Neural crest cell (in vitro differentiated cells): ENCODE measurements at regions not wholly inside any gene's neighbourhood (a gene's known extent, or its start where the extent isn't known, plus 50 kb on each side); places are given as distances from the start of the nearest gene placed in this dataset.

Source experiments
- DNase-seq: peaks from one replicate; pipeline ENCODE4 v3.0.0; 2021; ENCODE audit warnings: low read depth, mixed read lengths, low spot score
- H3K27ac Mint-ChIP-seq: one replicate; pipeline ENCODE4 v1.8.0; 2021; ENCODE audit warnings: mild to moderate bottlenecking, mixed read lengths; ENCODE audit not compliant: unreplicated experiment
- H3K27me3 Mint-ChIP-seq: 2 replicates; pipeline ENCODE4 v1.8.0; 2021; ENCODE audit warnings: low read depth, mild to moderate bottlenecking, mixed read lengths
- H3K36me3 Mint-ChIP-seq: 2 replicates; pipeline ENCODE4 v1.8.0; 2021; ENCODE audit warnings: low read depth, mild to moderate bottlenecking, mixed read lengths
- H3K4me1 Mint-ChIP-seq: 2 replicates; pipeline ENCODE4 v1.8.0; 2021; ENCODE audit warnings: mixed read lengths
- H3K4me3 Mint-ChIP-seq: one replicate; pipeline ENCODE4 v1.8.0; 2021; ENCODE audit warnings: mild to moderate bottlenecking, mixed read lengths
- H3K9me3 Mint-ChIP-seq: 2 replicates; pipeline ENCODE4 v1.8.0; 2021; ENCODE audit warnings: mixed read lengths
- TF ChIP-seq, protein P1 (sequence below): fragments of 200-600 bp; sonication (generic); conservative IDR thresholded peaks from 2 replicates; pipeline ENCODE4 v1.5.0; 2021; ENCODE audit warnings: antibody characterized with exemption, mild to moderate bottlenecking

GRCh38 chr10:78714225-78714624, 354.5 kb upstream of the ZMIZ1 start:
- Mint-ChIP-seq H3K9me3 (no peaks in the 10 kb centered on the region), H3K36me3 (no peaks in the 10 kb centered on the region), H3K4me1 (peaks cover 15% of the 10 kb centered on the region), H3K4me3 (no peak overlapping the region), H3K27me3 (no peaks in the 10 kb centered on the region), H3K27ac (no peak overlapping the region)
- no peak for DNase-seq
- TF ChIP-seq, protein P1, sequence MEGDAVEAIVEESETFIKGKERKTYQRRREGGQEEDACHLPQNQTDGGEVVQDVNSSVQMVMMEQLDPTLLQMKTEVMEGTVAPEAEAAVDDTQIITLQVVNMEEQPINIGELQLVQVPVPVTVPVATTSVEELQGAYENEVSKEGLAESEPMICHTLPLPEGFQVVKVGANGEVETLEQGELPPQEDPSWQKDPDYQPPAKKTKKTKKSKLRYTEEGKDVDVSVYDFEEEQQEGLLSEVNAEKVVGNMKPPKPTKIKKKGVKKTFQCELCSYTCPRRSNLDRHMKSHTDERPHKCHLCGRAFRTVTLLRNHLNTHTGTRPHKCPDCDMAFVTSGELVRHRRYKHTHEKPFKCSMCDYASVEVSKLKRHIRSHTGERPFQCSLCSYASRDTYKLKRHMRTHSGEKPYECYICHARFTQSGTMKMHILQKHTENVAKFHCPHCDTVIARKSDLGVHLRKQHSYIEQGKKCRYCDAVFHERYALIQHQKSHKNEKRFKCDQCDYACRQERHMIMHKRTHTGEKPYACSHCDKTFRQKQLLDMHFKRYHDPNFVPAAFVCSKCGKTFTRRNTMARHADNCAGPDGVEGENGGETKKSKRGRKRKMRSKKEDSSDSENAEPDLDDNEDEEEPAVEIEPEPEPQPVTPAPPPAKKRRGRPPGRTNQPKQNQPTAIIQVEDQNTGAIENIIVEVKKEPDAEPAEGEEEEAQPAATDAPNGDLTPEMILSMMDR: no peak

DNA sequence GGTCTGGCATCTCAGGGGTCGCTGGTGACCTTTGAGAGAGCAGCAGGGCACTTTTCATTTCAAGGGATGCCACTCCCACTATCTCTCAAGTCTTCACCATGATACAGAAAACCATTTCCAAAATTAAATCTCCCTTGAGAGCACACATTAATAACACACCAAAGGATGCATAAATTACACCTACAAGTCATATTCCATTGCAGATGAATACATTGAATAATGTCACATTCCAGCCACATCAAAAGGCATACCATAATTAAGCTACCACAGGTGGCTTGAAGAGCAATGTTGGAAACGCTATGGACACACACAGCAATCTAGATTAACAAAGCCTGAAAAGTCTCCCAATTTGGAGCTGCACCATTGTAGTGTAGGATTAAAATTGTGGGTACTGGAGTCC, 353.3 kb upstream of the ZMIZ1 start:
- no peaks in the 10 kb centered on the region for H3K27me3 Mint-ChIP-seq
- no peaks in the 10 kb centered on the region for H3K9me3 Mint-ChIP-seq
- H3K27ac Mint-ChIP-seq: no peak overlapping the region

DNA sequence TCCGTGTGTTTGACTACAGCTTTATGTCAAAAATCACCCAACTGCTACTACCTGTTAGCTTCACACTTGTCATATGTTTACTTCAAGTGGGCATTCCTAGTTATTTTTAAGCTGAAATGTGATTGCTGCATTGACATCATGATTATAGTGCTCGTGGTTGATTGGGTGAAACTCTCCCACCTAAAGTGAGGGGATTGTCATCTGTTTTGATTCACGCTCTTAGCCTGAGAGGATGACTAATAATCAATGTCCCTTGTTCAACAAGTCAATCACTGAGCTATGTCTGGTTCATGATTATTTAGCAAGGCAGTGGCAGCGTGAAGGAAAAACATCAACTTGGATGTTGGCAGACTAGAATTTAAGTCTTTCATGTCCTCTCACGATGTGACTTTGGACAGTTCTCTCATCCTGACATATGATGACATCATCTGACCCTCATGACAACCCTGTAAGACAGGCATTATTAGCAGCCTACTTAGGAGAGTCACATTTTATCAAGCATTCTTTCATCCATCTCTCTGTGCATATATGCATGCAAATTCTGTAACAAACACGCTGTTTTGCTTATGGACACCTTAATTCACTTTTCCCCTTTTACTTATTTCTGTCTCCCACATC, 352.6 kb upstream of the ZMIZ1 start:
- no peak overlapping the region for H3K27ac Mint-ChIP-seq
- no peaks in the 10 kb centered on the region for H3K27me3 Mint-ChIP-seq
- peaks cover 15% of the 10 kb centered on the region for H3K4me1 Mint-ChIP-seq
- H3K9me3 Mint-ChIP-seq: peaks cover 2% of the 10 kb centered on the region
- no peak for DNase-seq
- TF ChIP-seq, protein P1: no peak
- no peaks in the 10 kb centered on the region for H3K36me3 Mint-ChIP-seq
- H3K4me3 Mint-ChIP-seq: no peak overlapping the region

More for the DNA sequence above, 353.3 kb upstream of the ZMIZ1 start:
- TF ChIP-seq, protein P1: no peak
- H3K4me1 Mint-ChIP-seq: peaks cover 15% of the 10 kb centered on the region
- H3K4me3 Mint-ChIP-seq: no peak overlapping the region
- DNase-seq: no peak
- no peaks in the 10 kb centered on the region for H3K36me3 Mint-ChIP-seq

- DNase-seq: no peak
- peaks cover 15% of the 10 kb centered on the region for H3K4me1 Mint-ChIP-seq
- no peaks in the 10 kb centered on the region for H3K36me3 Mint-ChIP-seq
- peaks cover 2% of the 10 kb centered on the region for H3K9me3 Mint-ChIP-seq
- TF ChIP-seq, protein P1: no peak
- no peaks in the 10 kb centered on the region for H3K27me3 Mint-ChIP-seq
- no peak overlapping the region for H3K27ac Mint-ChIP-seq
- no peak overlapping the region for H3K4me3 Mint-ChIP-seq
Observed at GRCh38 chr10:78717200-78717599, 351.6 kb upstream of the ZMIZ1 start.

DNA sequence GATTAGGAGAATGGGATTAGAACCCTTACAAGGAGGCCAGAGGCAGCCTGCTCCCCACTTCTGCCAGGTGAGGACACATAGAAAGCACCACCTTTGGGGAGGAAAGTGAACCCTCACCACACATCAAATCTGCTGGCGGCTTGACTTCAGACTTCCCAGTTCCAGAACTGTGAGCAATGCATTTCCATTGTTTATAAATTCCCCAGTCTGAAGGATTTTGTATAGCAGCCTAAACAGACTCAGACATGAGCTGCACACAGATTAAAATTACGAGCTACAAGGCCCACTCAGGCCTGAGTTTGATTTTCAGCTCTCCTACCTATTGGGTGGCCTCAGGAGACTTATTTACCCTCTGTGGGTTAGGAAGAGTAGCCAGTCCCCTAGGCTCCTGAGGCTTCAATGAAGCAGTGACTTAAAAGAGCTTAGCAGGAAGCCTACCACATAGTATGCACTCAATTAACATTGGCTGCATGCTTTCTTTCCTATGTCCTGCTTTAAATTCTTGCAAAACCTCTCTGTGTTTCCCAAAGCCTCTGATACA, 350.7 kb upstream of the ZMIZ1 start:
- Mint-ChIP-seq H3K27ac (no peak overlapping the region), H3K27me3 (no peaks in the 10 kb centered on the region), H3K4me1 (peaks cover 15% of the 10 kb centered on the region), H3K4me3 (no peak overlapping the region), H3K9me3 (peaks cover 2% of the 10 kb centered on the region), H3K36me3 (no peaks in the 10 kb centered on the region)
- TF ChIP-seq, protein P1: no peak
- no peak for DNase-seq
